AG04450 (cell line): ENCODE measurements at regions not wholly inside any gene's neighbourhood (a gene's known extent, or its start where the extent isn't known, plus 50 kb on each side); places are given as distances from the start of the nearest gene placed in this dataset.

ENCODE experiments used
- CTCF ChIA-PET: fragments of 300-600, 350-600 bp; formaldehyde crosslinking; extraction: SDS; loops from one replicate; lab custom pipeline; 2022; ENCODE audit warnings: antibody characterized with exemption, inconsistent platforms; lab: Charles Lee
- POLR2A ChIA-PET: fragments of 350-600 bp; formaldehyde crosslinking; extraction: SDS; loops from one replicate; lab custom pipeline; 2021; ENCODE audit warnings: antibody characterized with exemption, inconsistent platforms; lab: Yijun Ruan, JAX
- DNase-seq: peaks from one replicate; pipeline ENCODE4 v3.0.0-alpha.2; 2011; ENCODE audit warnings: low read depth, low spot score
- H3K27ac ChIP-seq: one replicate; pipeline ENCODE4 v1.5.1; 2012; ENCODE audit warnings: low read depth, low read length, control low read depth
- H3K27me3 ChIP-seq: one replicate; pipeline ENCODE4 v1.6.0; 2012; ENCODE audit warnings: low read length; ENCODE audit not compliant: control insufficient read depth, insufficient read depth
- H3K4me3 ChIP-seq: 2 replicates; pipeline ENCODE4 v1.5.1; 2011; ENCODE audit warnings: mild to moderate bottlenecking, low read depth, low read length, control low read depth
- H3K9me3 ChIP-seq: 2 replicates; pipeline ENCODE4 v1.5.1; 2012; ENCODE audit warnings: low read length; ENCODE audit not compliant: control insufficient read depth, insufficient read depth
- TF ChIP-seq, protein P1 (sequence below): IDR thresholded peaks from 2 replicates; pipeline ENCODE4 v1.5.1; 2011; ENCODE audit warnings: low read depth, low read length, control low read depth, inconsistent platforms

DNA sequence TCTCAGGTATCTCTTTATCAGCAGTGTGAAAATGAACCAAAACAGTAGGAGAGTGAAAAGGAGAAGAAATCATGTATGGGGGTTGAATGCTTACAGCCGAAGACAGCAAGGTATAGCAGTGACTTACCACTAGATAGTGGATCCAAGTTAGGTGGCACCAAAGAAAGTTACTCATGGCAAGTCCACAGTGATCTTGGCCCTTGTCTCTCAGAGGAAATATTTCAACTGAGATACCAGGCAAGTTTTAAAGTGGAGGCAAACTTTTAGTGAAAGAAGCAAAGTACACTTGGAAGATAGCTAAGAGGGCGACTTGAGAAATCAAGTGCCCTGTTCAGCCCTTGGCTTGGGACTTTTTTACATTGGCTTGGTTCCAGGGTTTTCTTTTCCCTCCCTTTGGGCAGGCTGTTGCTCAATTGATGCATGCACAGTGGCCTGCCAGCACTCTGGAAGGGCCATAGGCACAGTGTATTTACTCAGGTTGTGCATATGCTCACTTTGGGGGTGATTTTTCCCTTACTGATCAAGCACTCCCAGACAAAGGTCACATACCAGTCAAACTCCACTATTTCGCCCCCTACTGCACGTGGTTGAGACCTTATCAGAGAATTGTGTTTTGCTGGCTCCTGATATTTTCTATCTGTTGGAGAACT lies 329.5 kb upstream of the KHDRBS2 start:
- H3K9me3 ChIP-seq = peaks cover 13% of the 10 kb centered on the region
- TF ChIP-seq, protein P1, sequence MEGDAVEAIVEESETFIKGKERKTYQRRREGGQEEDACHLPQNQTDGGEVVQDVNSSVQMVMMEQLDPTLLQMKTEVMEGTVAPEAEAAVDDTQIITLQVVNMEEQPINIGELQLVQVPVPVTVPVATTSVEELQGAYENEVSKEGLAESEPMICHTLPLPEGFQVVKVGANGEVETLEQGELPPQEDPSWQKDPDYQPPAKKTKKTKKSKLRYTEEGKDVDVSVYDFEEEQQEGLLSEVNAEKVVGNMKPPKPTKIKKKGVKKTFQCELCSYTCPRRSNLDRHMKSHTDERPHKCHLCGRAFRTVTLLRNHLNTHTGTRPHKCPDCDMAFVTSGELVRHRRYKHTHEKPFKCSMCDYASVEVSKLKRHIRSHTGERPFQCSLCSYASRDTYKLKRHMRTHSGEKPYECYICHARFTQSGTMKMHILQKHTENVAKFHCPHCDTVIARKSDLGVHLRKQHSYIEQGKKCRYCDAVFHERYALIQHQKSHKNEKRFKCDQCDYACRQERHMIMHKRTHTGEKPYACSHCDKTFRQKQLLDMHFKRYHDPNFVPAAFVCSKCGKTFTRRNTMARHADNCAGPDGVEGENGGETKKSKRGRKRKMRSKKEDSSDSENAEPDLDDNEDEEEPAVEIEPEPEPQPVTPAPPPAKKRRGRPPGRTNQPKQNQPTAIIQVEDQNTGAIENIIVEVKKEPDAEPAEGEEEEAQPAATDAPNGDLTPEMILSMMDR = no peak
- no peak overlapping the region for H3K27ac ChIP-seq
- no peak overlapping the region for H3K4me3 ChIP-seq
- no peak for DNase-seq
- H3K27me3 ChIP-seq = no peaks in the 10 kb centered on the region
- POLR2A ChIA-PET = no interaction called here
- CTCF ChIA-PET = no interaction called here

DNA sequence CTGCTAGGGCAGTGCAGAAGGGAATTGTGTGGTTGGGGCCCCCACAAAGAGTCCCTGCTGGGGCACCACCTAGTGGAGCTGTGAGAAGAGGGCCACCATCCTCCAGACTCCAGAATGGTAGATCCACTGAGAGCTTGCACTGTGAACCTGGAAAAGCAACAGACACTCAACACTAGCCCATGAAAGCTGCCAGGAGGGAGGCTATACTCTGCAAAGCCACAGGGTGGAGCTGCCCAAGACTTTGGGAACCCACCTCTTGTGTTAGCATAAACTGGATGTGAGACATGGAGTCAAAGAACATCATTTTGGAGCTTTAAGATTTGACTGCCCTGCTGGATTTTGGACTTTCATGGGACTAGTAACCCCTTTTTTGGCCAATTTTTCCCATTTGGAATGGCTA lies 328.4 kb upstream of the KHDRBS2 start:
- peaks cover 16% of the 10 kb centered on the region for H3K9me3 ChIP-seq
- TF ChIP-seq, protein P1 = no peak
- POLR2A ChIA-PET = no interaction called here

DNA sequence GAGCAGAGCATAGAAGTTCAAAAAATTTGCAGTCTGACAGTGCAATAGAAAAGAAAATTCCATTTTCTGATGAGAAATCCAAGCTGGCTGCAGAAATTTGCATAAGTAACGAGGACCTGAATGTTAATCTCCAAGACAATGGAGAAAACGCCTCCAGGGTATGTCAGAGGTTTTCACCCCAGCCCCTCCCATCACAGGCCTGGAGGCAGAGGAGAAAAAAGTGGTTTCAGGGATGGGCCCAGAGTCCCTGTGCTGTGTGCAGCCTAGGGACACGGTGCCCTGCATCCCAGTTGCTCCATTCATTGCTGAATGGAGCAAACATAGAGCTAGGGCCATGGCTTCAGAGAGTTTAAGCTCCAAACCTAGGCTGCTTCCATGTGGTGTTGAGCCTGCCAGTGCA lies 327.9 kb upstream of the KHDRBS2 start:
- POLR2A ChIA-PET = no interaction called here
- Histone ChIP-seq H3K9me3 (peaks cover 16% of the 10 kb centered on the region), H3K4me3 (no peak overlapping the region), H3K27ac (no peak overlapping the region), H3K27me3 (no peaks in the 10 kb centered on the region)
- CTCF ChIA-PET = no interaction called here
- TF ChIP-seq, protein P1 = no peak
- DNase-seq = no peak

More for the DNA sequence above, 328.4 kb upstream of the KHDRBS2 start:
- Histone ChIP-seq H3K4me3 (no peak overlapping the region), H3K27ac (no peak overlapping the region), H3K27me3 (no peaks in the 10 kb centered on the region)
- CTCF ChIA-PET = no interaction called here
- DNase-seq = no peak

DNA sequence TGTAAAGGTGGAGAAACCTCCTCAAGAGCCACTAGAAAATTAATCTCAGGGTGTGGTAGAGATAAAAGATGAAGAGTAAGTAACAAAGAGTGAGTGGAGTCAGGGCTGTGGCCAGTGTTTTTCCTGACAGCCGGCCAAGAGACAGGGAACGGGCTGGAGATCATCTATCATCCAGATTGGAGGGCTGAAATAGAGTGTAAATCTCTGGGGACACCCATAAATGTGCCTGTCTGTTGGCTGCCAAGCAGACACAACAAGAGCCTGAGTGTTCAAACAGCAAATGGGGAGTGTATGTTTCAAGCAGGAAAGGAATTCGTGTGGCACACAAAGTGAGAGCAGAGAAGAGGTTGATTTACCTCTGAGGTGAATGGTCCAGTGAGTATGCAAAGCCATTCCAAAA lies 326.4 kb upstream of the KHDRBS2 start:
- TF ChIP-seq, protein P1 = no peak
- no peak for DNase-seq
- H3K9me3 ChIP-seq = peaks cover 17% of the 10 kb centered on the region
- H3K27ac ChIP-seq = no peak overlapping the region
- ChIA-PET POLR2A (no interaction called here), CTCF (no interaction called here)
- no peaks in the 10 kb centered on the region for H3K27me3 ChIP-seq
- no peak overlapping the region for H3K4me3 ChIP-seq

DNA sequence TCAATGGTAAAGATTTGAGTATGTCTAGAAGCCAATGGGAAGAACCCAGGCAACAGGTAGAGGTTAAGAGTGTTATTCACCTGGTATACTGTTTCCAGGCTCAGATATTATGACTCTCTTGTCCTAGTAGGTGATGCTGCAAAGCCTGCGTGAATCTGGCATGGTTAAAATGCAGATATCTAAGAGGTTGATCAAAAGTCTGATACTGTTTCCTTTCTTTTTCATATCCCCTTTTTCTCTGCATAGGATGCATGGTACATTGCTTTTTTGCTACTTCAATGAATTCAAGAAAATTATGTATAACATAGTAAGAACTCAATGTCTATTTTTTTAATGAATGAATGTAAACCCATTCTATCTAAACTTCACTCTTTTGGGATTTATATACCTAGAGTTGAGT lies 284.3 kb upstream of the KHDRBS2 start:
- Histone ChIP-seq H3K27ac (no peak overlapping the region), H3K27me3 (no peaks in the 10 kb centered on the region), H3K4me3 (no peak overlapping the region), H3K9me3 (peaks cover 12% of the 10 kb centered on the region)
- CTCF ChIA-PET = no interaction called here
- no peak for DNase-seq
- POLR2A ChIA-PET = no interaction called here
- TF ChIP-seq, protein P1 = no peak
